Panc1 (cell line): ENCODE measurements at regions not wholly inside any gene's neighbourhood (a gene's known extent, or its start where the extent isn't known, plus 50 kb on each side); places are given as distances from the start of the nearest gene placed in this dataset.

Experiments
- ATAC-seq: fragments of 200-7000 bp; cut with Tn5 transposase; 2 replicates; pipeline ENCODE4 v1.9.1; 2020; ENCODE audit warnings: mild to moderate bottlenecking, moderate library complexity
- BruUV-seq: library from RNA; stranded (reverse); fragments of 400-500 nt; replicated peaks from 2 replicates; lab custom pipeline; 2021; lab: Mats Ljungman, UMichigan
- CTCF ChIA-PET: fragments of 300-600 bp; sonication (Branson Sonifier 250); formaldehyde crosslinking; loops from one replicate; lab custom pipeline; 2022; ENCODE audit warnings: antibody characterized with exemption; lab: Charles Lee
- POLR2A ChIA-PET: fragments of 300-600 bp; sonication (Branson Sonifier 250); formaldehyde crosslinking; loops from one replicate; lab custom pipeline; 2022; ENCODE audit warnings: antibody characterized with exemption; lab: Charles Lee
- DNase-seq: peaks from one replicate; pipeline ENCODE4 v3.0.0-alpha.2; 2010; ENCODE audit warnings: low read depth, low spot score
- H3K27ac ChIP-seq: 2 replicates; pipeline ENCODE4 v1.5.1; 2011; ENCODE audit warnings: mild to moderate bottlenecking, low read length, inconsistent platforms
- H3K27me3 ChIP-seq: fragments of 200-500 bp; sonication (Bioruptor generic); 2 replicates; pipeline ENCODE4 v1.6.0; 2014; ENCODE audit warnings: low read length, inconsistent platforms; ENCODE audit not compliant: control insufficient read depth, insufficient read depth
- H3K36me3 ChIP-seq: fragments of 200-500 bp; sonication (Bioruptor generic); 2 replicates; pipeline ENCODE4 v1.5.1; 2014; ENCODE audit warnings: inconsistent platforms, mild to moderate bottlenecking, low read length, moderate library complexity; ENCODE audit not compliant: control insufficient read depth, insufficient read depth
- H3K4me1 ChIP-seq: 2 replicates; pipeline ENCODE4 v1.5.1; 2011; ENCODE audit warnings: inconsistent platforms, mild to moderate bottlenecking, low read length, moderate library complexity; ENCODE audit not compliant: control insufficient read depth, insufficient read depth
- H3K4me3 ChIP-seq, 2 experiments: 2 replicates each; pipeline ENCODE4 v1.5.1; 2011 to 2012; ENCODE audit warnings: low read depth in 2 of 2, low read length in 2 of 2, mild to moderate bottlenecking in 2 of 2, inconsistent platforms in 1 of 2, moderate library complexity in 1 of 2
- H3K9me3 ChIP-seq: fragments of 200-500 bp; sonication (Bioruptor generic); 2 replicates; pipeline ENCODE4 v1.5.1; 2014; ENCODE audit warnings: low read depth, mild to moderate bottlenecking, inconsistent platforms, low read length, moderate library complexity; ENCODE audit not compliant: control insufficient read depth, insufficient read depth
- CTCF ChIP-seq: fragments of 450-650 bp; IDR thresholded peaks from 2 replicates; pipeline ENCODE4 v1.5.1; 2017; ENCODE audit warnings: mild to moderate bottlenecking
- POLR2AphosphoS5 ChIP-seq: IDR thresholded peaks from 2 replicates; pipeline ENCODE4 v1.6.1; 2012; ENCODE audit warnings: mild to moderate bottlenecking, low read depth, low read length, moderate library complexity
- REST ChIP-seq, 2 experiments: IDR thresholded peaks; 2 replicates each; pipeline ENCODE4 v1.6.1; 2011 to 2012; ENCODE audit warnings: low read depth in 2 of 2, control low read depth in 1 of 2, low read length in 1 of 2, mild to moderate bottlenecking in 1 of 2, moderate library complexity in 1 of 2; ENCODE audit not compliant: insufficient read depth in 1 of 2
- SIN3A ChIP-seq: IDR thresholded peaks from 2 replicates; pipeline ENCODE4 v1.6.1; 2012; ENCODE audit warnings: low read depth, mild to moderate bottlenecking, low read length, moderate library complexity, borderline replicate concordance; ENCODE audit not compliant: insufficient read depth
- TCF7L2 ChIP-seq: IDR thresholded peaks from 2 replicates; pipeline ENCODE4 v1.6.1; 2011; ENCODE audit warnings: mild to moderate bottlenecking, low read depth, low read length, inconsistent platforms
- in situ Hi-C: cut with HindIII; loops from 2 replicates; pipeline ENCODE4 v1.10.0; 2016; ENCODE audit warnings: low sequenced_read_pairs, low pct_unique_long_range_greater_than_20kb
- intact Hi-C: fragments of 100-400 bp; cut with micrococcal nuclease; formaldehyde crosslinking; loops from one replicate; pipeline ENCODE4 v1.10.0; 2022; ENCODE audit not compliant: unreplicated experiment

GRCh38 chr1:223016381-223016780 lies 126.7 kb downstream of the TLR5 start:
- H3K4me3 ChIP-seq = no peak overlapping the region
- no peaks in the 10 kb centered on the region for H3K4me1 ChIP-seq
- CTCF ChIA-PET = interaction anchor here (0.9 kb wide), 1 partner anchor 278 kb away, joined by 8 read pairs; no protein-coding TSS in a partner anchor
- TF ChIP-seq REST (IDR thresholded peaks at IDR 0.05; ENCODE audit: insufficient read depth in 1 of 2, low read depth in 2 of 2, low read length in 1 of 2) (no peak), CTCF (no peak), POLR2AphosphoS5 (no peak), SIN3A (no peak), TCF7L2 (no peak)
- DNase-seq = no peak
- H3K27ac ChIP-seq = no peak overlapping the region
- POLR2A ChIA-PET = no interaction called here
- intact Hi-C loops = no loop called here
- no peaks in the 10 kb centered on the region for H3K9me3 ChIP-seq
- H3K36me3 ChIP-seq = no peaks in the 10 kb centered on the region
- 0 out of 2 replicates have a peak, but pooled peaks cover 2% of the 10 kb centered on the region for H3K27me3 ChIP-seq
- in situ Hi-C loops = no loop called here
- BruUV-seq = no TSS peak
- ATAC-seq = no peak

GRCh38 chr1:223016890-223017289 lies 126.2 kb downstream of the TLR5 start:
- Histone ChIP-seq H3K27ac (no peak overlapping the region), H3K4me3 (no peak overlapping the region), H3K4me1 (no peaks in the 10 kb centered on the region), H3K36me3 (no peaks in the 10 kb centered on the region), H3K27me3 (0 out of 2 replicates have a peak, but pooled peaks cover 2% of the 10 kb centered on the region), H3K9me3 (no peaks in the 10 kb centered on the region)
- ChIA-PET CTCF (interaction anchor here (0.9 kb wide), 1 partner anchor 278 kb away, joined by 8 read pairs; no protein-coding TSS in a partner anchor), POLR2A (no interaction called here)
- no peak for DNase-seq
- no peak for ATAC-seq
- intact Hi-C loops (no loop called here), in situ Hi-C loops (no loop called here)
- TF ChIP-seq POLR2AphosphoS5 = no peak
- no peak for TF ChIP-seq TCF7L2
- TF ChIP-seq SIN3A = no peak
- TF ChIP-seq CTCF = no peak
- TF ChIP-seq REST (IDR thresholded peaks at IDR 0.05; ENCODE audit: insufficient read depth in 1 of 2, low read depth in 2 of 2, low read length in 1 of 2) = no peak
- BruUV-seq = no TSS peak
